Tibial artery (tissue), 4 donors: ENCODE measurements at regions not wholly inside any gene's neighbourhood (a gene's known extent, or its start where the extent isn't known, plus 50 kb on each side); places are given as distances from the start of the nearest gene placed in this dataset.

ENCODE experiments used
- DNase-seq, 2 donors: peaks; one replicate each; pipeline ENCODE4 v3.0.0-alpha.2; 2019
- H3K27ac ChIP-seq, 2 donors: fragments of 200-600 bp; sonication (generic) in 1 of 2; 1 replicate in 1 of 2; 2 replicates in 1 of 2; pipeline ENCODE4 v1.5.1; 2018 to 2019; ENCODE audit warnings: mild to moderate bottlenecking in 1 of 2
- H3K27me3 ChIP-seq, 2 donors: fragments of 200-600 bp; sonication (generic) in 1 of 2; one replicate each; pipeline versions ENCODE4 v1.5.1 to v1.6.0; 2016 to 2019
- H3K36me3 ChIP-seq, 3 donors: fragments of 200-600 bp; sonication (generic) in 2 of 3; one replicate each; pipeline ENCODE4 v1.5.1; 2016 to 2019; ENCODE audit warnings: mild to moderate bottlenecking in 2 of 3
- H3K4me1 ChIP-seq, 4 donors: fragments of 200-600 bp; sonication (generic) in 2 of 4; 1 replicate in 3 of 4; 2 replicates in 1 of 4; pipeline ENCODE4 v1.5.1; 2016 to 2019
- H3K4me3 ChIP-seq, 2 donors: fragments of 200-600 bp; sonication (generic) in 1 of 2; 1 replicate in 1 of 2; 2 replicates in 1 of 2; pipeline ENCODE4 v1.5.1; 2018 to 2019; ENCODE audit warnings: mild to moderate bottlenecking in 2 of 2
- H3K9me3 ChIP-seq, 3 donors: fragments of 200-600 bp; sonication (generic) in 1 of 3; one replicate each; pipeline ENCODE4 v1.5.1; 2016 to 2019
- intact Hi-C: fragments of 100-400 bp; cut with DNase I; formaldehyde crosslinking; loops from one replicate; pipeline ENCODE4 v1.15.0; 2023; ENCODE audit warnings: low total_unique reads
- TF ChIP-seq, protein P1 (sequence below), 2 experiments: fragments of 200-600 bp in 1 of 2; fragments of 450-650 bp in 1 of 2; IDR thresholded peaks; one replicate each; pipeline ENCODE4 v1.5.1; 2017 to 2019; ENCODE audit warnings: antibody characterized with exemption in 2 of 2, mild to moderate bottlenecking in 1 of 2, moderate library complexity in 1 of 2

DNA sequence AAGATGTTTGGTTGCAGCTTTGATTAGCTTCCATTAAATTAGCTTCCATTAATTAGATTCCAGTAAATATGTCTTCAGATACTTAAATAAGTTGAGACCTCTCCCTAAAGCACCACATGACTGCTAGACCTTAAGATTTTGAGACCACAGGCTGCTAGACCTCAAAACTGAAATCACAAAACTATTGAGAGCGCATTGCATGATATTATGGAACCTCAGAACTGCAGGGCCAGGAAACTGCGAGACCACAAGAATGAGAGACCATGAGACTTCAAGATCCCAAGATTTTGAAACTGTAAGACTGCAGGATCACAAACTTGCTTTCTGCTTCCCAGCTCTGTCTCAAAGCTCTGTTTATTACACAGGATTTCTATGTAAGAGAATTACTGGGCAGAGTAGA lies 87.4 kb downstream of the TRIM42 start:
- Histone ChIP-seq H3K27ac (no peak overlapping the region), H3K9me3 (no peaks in the 10 kb centered on the region), H3K36me3 (no peaks in the 10 kb centered on the region), H3K4me1 (no peaks in the 10 kb centered on the region), H3K4me3 (no peak overlapping the region), H3K27me3 (no peaks in the 10 kb centered on the region)
- no peak for DNase-seq
- TF ChIP-seq, protein P1, sequence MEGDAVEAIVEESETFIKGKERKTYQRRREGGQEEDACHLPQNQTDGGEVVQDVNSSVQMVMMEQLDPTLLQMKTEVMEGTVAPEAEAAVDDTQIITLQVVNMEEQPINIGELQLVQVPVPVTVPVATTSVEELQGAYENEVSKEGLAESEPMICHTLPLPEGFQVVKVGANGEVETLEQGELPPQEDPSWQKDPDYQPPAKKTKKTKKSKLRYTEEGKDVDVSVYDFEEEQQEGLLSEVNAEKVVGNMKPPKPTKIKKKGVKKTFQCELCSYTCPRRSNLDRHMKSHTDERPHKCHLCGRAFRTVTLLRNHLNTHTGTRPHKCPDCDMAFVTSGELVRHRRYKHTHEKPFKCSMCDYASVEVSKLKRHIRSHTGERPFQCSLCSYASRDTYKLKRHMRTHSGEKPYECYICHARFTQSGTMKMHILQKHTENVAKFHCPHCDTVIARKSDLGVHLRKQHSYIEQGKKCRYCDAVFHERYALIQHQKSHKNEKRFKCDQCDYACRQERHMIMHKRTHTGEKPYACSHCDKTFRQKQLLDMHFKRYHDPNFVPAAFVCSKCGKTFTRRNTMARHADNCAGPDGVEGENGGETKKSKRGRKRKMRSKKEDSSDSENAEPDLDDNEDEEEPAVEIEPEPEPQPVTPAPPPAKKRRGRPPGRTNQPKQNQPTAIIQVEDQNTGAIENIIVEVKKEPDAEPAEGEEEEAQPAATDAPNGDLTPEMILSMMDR (IDR thresholded peaks at IDR 0.05): no peak
- intact Hi-C loops: no loop called here

DNA sequence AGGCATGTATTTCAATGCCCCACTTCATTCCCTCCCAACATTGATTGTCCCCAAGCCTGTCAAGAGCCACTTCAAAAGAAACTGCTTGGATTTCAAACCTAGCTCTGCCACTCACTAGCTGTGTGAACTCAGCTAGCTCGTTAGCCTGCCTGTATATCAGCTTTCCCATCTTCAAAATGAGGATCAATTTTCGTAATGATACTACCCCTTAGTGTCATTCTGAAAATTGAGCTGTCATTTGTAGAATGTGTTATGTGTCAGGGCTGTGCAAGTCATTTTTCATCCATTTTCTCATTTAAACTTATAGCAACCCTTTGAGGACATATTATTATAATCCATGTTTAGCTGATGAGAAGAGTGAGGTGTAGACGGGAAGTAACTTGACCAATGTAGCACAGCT lies 88.6 kb downstream of the TRIM42 start:
- Histone ChIP-seq H3K9me3 (no peaks in the 10 kb centered on the region), H3K36me3 (no peaks in the 10 kb centered on the region), H3K4me3 (no peak overlapping the region), H3K27ac (no peak overlapping the region), H3K4me1 (no peaks in the 10 kb centered on the region), H3K27me3 (no peaks in the 10 kb centered on the region)
- intact Hi-C loops: no loop called here
- TF ChIP-seq, protein P1 (IDR thresholded peaks at IDR 0.05): no peak
- DNase-seq: no peak

DNA sequence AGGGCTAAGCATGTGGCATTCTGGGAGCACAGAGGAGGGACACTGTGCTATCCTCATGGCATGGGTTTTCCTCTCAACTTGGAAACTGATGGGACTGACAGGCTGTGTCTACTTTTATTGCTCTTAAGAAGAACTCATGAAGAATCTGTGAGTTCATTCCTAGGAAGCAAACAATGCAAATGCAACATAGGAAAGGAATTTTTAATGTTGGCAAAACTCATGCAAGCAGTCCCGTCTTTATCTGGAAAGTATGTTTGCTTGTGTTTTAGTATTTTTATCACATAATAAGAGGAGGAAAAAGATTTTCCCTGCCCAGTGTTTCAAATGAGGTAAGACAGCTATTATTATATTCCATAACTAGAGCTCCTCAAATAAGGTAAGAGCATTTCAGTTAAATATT lies 89.7 kb downstream of the TRIM42 start:
- intact Hi-C loops: no loop called here
- Histone ChIP-seq H3K4me3 (no peak overlapping the region), H3K36me3 (no peaks in the 10 kb centered on the region), H3K9me3 (no peaks in the 10 kb centered on the region), H3K27ac (no peak overlapping the region), H3K27me3 (no peaks in the 10 kb centered on the region), H3K4me1 (no peaks in the 10 kb centered on the region)
- no peak for DNase-seq
- TF ChIP-seq, protein P1 (IDR thresholded peaks at IDR 0.05): no peak

DNA sequence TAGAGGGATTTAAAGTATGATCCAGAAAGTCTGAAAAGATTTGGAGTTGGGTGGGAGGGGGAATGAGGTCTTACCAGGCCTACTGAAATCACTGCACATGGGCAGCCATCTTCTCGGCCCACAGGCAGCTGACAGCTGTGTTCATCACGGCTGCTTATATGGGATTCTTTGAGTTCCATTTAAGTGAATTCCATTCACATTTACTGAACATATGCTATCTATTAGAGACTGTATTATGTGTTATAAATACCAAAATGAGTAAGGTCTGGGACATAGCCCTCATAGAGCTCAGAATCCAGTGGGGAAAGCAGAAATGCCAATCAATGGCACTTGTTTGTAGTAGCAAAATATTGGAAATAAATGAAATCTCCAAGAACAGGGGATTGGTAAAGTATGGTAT lies 91.1 kb downstream of the TRIM42 start:
- no peak for DNase-seq

DNA sequence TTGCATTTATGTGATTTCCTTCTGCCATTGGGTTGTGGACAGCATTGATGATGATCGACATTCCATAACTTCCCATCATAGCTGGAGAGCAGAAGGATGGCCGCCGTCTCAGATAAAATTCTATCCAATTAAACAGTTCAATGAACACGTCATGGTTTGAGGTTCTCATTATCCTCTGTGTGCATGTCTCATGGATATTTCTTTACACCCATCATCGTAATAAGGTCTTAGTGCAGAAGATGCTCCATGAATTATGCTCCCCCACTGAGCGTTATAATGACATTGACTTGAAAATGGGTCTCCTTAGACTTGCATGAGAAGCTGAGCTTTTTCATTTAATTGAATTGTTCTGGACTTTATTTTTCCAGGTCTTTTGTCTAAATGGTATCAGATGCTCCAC lies 92.1 kb downstream of the TRIM42 start:
- Histone ChIP-seq H3K36me3 (no peaks in the 10 kb centered on the region), H3K9me3 (no peaks in the 10 kb centered on the region), H3K27ac (no peak overlapping the region), H3K4me1 (no peaks in the 10 kb centered on the region), H3K27me3 (no peaks in the 10 kb centered on the region), H3K4me3 (no peak overlapping the region)
- DNase-seq: no peak
- intact Hi-C loops: no loop called here
- TF ChIP-seq, protein P1 (IDR thresholded peaks at IDR 0.05): no peak

More for the DNA sequence above, 91.1 kb downstream of the TRIM42 start:
- Histone ChIP-seq H3K27me3 (no peaks in the 10 kb centered on the region), H3K9me3 (no peaks in the 10 kb centered on the region), H3K36me3 (no peaks in the 10 kb centered on the region), H3K4me1 (no peaks in the 10 kb centered on the region), H3K4me3 (no peak overlapping the region), H3K27ac (no peak overlapping the region)
- TF ChIP-seq, protein P1 (IDR thresholded peaks at IDR 0.05): no peak
- intact Hi-C loops: no loop called here

DNA sequence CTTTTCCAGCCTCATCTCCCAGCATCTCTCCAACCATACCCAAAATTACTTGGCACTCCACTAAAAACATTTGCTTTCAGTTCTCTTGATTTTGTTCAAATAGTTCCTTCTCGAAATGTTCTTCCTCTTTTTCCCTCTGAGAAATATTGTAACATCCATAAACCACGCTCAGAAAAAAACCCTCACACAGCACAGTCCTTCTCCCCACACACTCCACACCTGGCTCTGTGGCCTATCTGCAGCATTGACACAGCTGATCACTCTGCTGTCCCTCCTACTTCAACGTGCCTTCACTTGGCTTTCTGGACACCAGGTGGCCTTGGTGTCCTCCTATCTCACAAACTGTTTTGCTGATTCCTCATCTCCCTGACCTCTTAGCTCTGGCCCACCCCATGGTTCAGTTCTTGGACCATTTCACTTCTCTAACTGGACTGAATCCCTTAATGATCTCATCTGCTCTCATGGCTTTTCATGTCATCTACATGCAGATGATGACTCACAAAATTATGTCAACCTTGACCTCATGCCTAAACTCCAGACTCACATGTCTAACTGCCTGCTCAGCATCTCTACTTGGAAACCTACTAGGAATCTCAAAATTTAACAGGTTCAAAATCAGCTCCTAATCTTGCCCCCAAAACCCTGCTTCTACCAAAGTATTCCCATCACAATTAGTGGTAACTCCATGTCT lies 93.3 kb downstream of the TRIM42 start:
- intact Hi-C loops: no loop called here
- no peaks in the 10 kb centered on the region for H3K36me3 ChIP-seq
- no peak for DNase-seq
- no peaks in the 10 kb centered on the region for H3K27me3 ChIP-seq
- H3K9me3 ChIP-seq: no peaks in the 10 kb centered on the region
- no peaks in the 10 kb centered on the region for H3K4me1 ChIP-seq
- H3K27ac ChIP-seq: no peak overlapping the region
- TF ChIP-seq, protein P1 (IDR thresholded peaks at IDR 0.05): no peak
- no peak overlapping the region for H3K4me3 ChIP-seq
